Left kidney (tissue), 1 donor: ENCODE measurements at regions not wholly inside any gene's neighbourhood (a gene's known extent, or its start where the extent isn't known, plus 50 kb on each side); places are given as distances from the start of the nearest gene placed in this dataset.

ENCODE experiments used
- DNase-seq: peaks from one replicate; pipeline ENCODE4 v3.0.0-alpha.2; 2013

- no peak for DNase-seq
Measured at GRCh38 chr3:70840106-70840870, 527.9 kb upstream of the MDFIC2 start.

GRCh38 chr3:70833239-70833960 is 521.0 kb upstream of the MDFIC2 start:
- DNase-seq: no peak

- DNase-seq: no peak
Measured at GRCh38 chr3:70832834-70833205, 520.4 kb upstream of the MDFIC2 start.

- no peak for DNase-seq
Measured at GRCh38 chr3:70832089-70832833, 519.8 kb upstream of the MDFIC2 start.

GRCh38 chr3:70829092-70829491 is 516.7 kb upstream of the MDFIC2 start:
- DNase-seq: no peak

- no peak for DNase-seq
Measured at GRCh38 chr3:70824773-70825172, 512.3 kb upstream of the MDFIC2 start.

GRCh38 chr3:70824078-70824477 is 511.6 kb upstream of the MDFIC2 start:
- no peak for DNase-seq

GRCh38 chr3:70823622-70824021 is 511.2 kb upstream of the MDFIC2 start:
- no peak for DNase-seq

- no peak for DNase-seq
Measured at GRCh38 chr3:70822669-70823068, 510.2 kb upstream of the MDFIC2 start.

- no peak for DNase-seq
Measured at GRCh38 chr3:70821602-70822001, 509.2 kb upstream of the MDFIC2 start.

- DNase-seq: no peak
Measured at GRCh38 chr3:70820397-70820796, 508.0 kb upstream of the MDFIC2 start.

- DNase-seq: no peak
Measured at GRCh38 chr3:70818145-70818544, 505.7 kb upstream of the MDFIC2 start.

- DNase-seq: no peak
Measured at GRCh38 chr3:70816346-70816745, 503.9 kb upstream of the MDFIC2 start.

- DNase-seq: no peak
Measured at GRCh38 chr3:70815817-70816216, 503.4 kb upstream of the MDFIC2 start.

GRCh38 chr3:70813311-70813710 is 500.9 kb upstream of the MDFIC2 start:
- no peak for DNase-seq

- DNase-seq: no peak
Measured at GRCh38 chr3:70811880-70812279, 499.4 kb upstream of the MDFIC2 start.

- DNase-seq: no peak
Measured at GRCh38 chr3:70808881-70809280, 496.4 kb upstream of the MDFIC2 start.

GRCh38 chr3:70806556-70806955 is 494.1 kb upstream of the MDFIC2 start:
- no peak for DNase-seq

GRCh38 chr3:70806021-70806420 is 493.6 kb upstream of the MDFIC2 start:
- no peak for DNase-seq

- DNase-seq: no peak
Measured at GRCh38 chr3:70805061-70805889, 492.8 kb upstream of the MDFIC2 start.

- no peak for DNase-seq
Measured at GRCh38 chr3:70803891-70804290, 491.5 kb upstream of the MDFIC2 start.

- DNase-seq: no peak
Measured at GRCh38 chr3:70803319-70803718, 490.9 kb upstream of the MDFIC2 start.
